ENCODE measurements at regions not wholly inside any gene's neighbourhood (a gene's known extent, or its start where the extent isn't known, plus 50 kb on each side); places are given as distances from the start of the nearest gene placed in this dataset.
"Not testable (repeated sequence)": the region's sequence is repeated elsewhere in the genome, so short reads cannot be mapped to it uniquely, and the experiment has no call there.

DNA sequence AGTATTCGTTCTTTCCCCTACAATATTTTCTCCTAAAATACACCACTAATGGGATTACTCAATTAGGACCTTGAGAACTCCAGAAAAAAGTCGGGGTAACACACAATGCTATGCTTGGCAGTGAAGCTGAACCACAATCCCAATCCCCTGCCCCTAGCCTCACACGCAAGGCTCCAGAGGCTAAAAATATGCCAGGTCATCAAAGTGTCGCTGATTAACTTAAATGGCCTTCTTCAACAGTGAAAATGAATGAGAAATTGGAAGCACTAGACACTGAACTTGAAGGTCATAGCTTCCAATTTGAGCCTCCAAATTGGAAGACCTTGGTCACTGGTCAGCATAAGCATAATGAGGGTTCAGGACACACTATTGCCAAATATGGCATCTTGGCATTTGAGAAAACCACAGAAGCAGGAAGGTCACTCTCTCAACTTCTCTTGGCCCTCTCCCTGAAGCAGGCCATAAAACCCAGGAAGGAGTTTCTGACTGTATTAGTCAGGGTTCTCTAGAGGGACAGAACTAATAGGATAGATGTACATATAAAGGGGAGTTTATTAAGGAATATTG lies 86.0 kb upstream of the SATB2 start:
- Histone ChIP-seq H3K27me3 (no peaks in the 10 kb centered on the region), H3K4me1 (no peaks in the 10 kb centered on the region), H3K4me3 (replicated peaks in 1 of 3) (no peak overlapping the region), H3K9me3 (no peaks in the 10 kb centered on the region), H3K27ac (no peak overlapping the region), H3K36me3 (no peaks in the 10 kb centered on the region)
- WGBS, 2 donors: 79 to 81% methylated on average over 4 of the region's 4 CpGs
- no peak for TF ChIP-seq POLR2A (IDR thresholded peaks at IDR 0.05)
- TF ChIP-seq, protein P1, sequence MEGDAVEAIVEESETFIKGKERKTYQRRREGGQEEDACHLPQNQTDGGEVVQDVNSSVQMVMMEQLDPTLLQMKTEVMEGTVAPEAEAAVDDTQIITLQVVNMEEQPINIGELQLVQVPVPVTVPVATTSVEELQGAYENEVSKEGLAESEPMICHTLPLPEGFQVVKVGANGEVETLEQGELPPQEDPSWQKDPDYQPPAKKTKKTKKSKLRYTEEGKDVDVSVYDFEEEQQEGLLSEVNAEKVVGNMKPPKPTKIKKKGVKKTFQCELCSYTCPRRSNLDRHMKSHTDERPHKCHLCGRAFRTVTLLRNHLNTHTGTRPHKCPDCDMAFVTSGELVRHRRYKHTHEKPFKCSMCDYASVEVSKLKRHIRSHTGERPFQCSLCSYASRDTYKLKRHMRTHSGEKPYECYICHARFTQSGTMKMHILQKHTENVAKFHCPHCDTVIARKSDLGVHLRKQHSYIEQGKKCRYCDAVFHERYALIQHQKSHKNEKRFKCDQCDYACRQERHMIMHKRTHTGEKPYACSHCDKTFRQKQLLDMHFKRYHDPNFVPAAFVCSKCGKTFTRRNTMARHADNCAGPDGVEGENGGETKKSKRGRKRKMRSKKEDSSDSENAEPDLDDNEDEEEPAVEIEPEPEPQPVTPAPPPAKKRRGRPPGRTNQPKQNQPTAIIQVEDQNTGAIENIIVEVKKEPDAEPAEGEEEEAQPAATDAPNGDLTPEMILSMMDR (IDR thresholded peaks at IDR 0.05): no peak
- no peak for DNase-seq
- intact Hi-C loops (cut with DNase I): no loop called here

DNA sequence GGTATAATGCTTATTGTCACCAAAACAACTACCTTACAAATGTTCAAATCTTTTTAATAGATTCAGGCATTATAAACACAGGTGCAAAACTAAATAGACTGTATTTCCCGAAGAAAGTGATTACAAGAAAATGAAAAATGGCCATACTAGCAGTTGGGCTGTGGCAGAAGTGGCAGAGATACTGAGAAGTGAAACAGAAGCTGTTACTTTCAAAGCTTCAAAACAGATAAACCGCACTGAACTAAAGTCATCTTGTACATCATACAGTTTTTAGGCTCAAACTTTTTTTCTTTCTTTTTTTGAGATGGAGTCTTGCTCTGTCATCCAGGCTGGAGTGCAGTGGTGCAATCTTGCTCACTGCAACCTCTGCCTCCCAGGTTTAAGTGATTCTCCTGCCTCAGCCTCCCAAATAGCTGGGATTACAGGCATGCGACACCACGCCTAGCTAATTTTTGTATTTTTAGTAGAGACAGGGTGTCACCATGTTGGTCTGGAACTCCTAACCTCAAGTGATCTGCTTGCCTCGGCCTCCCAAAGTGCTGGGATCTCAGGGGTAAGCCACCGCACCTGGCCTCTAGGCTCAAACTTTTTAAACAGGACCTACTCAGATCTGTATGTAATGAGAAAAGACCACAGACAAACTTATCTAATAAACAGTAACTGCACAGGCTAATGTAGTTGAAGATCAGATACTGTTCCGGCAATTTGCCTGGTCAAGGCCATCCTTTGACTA lies 77.9 kb upstream of the SATB2 start:
- Histone ChIP-seq H3K4me1 (no peaks in the 10 kb centered on the region), H3K27ac (no peak overlapping the region), H3K9me3 (no peaks in the 10 kb centered on the region), H3K36me3 (no peaks in the 10 kb centered on the region), H3K27me3 (no peaks in the 10 kb centered on the region), H3K4me3 (replicated peaks in 1 of 3) (no peak overlapping the region)
- 92 to 94% methylated on average over 7 of the region's 7 CpGs for WGBS, 2 donors
- intact Hi-C loops (cut with DNase I): no loop called here
- no peak for DNase-seq
- TF ChIP-seq, protein P1 (IDR thresholded peaks at IDR 0.05): no peak
- no peak for TF ChIP-seq POLR2A (IDR thresholded peaks at IDR 0.05)

DNA sequence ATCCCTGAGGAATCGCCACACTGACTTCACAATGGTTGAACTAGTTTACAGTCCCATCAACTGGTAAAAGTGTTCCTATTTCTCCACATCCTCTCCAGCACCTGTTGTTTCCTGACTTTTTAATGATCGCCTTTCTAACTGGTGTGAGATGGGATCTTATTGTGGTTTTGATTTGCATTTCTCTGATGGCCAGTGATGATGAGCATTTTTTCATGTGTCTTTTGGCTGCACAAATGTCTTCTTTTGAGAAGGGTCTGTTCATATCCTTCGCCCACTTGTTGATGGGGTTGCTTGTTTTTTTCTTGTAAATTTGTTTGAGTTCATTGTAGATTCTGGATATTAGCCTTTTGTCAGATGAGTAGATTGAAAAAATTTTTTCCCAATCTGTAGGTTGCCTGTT lies 76.1 kb upstream of the SATB2 start:
- DNase-seq; H3K27ac ChIP-seq; H3K36me3 ChIP-seq; H3K4me1 ChIP-seq; H3K4me3 ChIP-seq (replicated peaks in 1 of 3); H3K27me3 ChIP-seq; H3K9me3 ChIP-seq; intact Hi-C loops (cut with DNase I): not testable (repeated sequence)
- WGBS, 2 donors: 91 to 99% methylated on average over 3 of the region's 3 CpGs

DNA sequence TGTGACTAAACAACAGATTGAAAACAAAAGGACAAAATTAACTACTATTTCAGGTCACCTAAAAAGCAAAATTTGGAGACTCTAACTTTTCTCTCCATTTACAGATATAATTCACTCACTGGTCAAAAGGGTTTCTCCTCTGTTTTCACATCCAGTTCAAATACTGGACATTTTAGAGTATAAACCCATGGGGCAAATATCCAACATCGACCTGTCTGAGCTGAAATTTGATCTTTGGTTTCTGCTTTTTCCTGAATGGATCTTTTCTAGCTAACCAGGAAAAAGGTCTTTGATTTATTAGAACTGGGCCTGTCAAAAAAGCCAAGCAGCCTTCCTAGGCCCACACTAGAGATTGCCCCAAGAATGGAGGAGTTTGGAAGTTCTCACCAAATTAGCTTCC lies 69.3 kb upstream of the SATB2 start:
- no peak overlapping the region for H3K4me3 ChIP-seq (replicated peaks in 1 of 3)
- no peaks in the 10 kb centered on the region for H3K36me3 ChIP-seq
- H3K9me3 ChIP-seq: no peaks in the 10 kb centered on the region
- no peaks in the 10 kb centered on the region for H3K27me3 ChIP-seq
- WGBS, 2 donors: 63 to 92% methylated on average over 1 of the region's 1 CpG
- TF ChIP-seq, protein P1 (IDR thresholded peaks at IDR 0.05): no peak
- no peak for TF ChIP-seq POLR2A (IDR thresholded peaks at IDR 0.05)
- intact Hi-C loops (cut with DNase I): no loop called here
- DNase-seq: no peak
- no peak overlapping the region for H3K27ac ChIP-seq
- H3K4me1 ChIP-seq: no peaks in the 10 kb centered on the region

DNA sequence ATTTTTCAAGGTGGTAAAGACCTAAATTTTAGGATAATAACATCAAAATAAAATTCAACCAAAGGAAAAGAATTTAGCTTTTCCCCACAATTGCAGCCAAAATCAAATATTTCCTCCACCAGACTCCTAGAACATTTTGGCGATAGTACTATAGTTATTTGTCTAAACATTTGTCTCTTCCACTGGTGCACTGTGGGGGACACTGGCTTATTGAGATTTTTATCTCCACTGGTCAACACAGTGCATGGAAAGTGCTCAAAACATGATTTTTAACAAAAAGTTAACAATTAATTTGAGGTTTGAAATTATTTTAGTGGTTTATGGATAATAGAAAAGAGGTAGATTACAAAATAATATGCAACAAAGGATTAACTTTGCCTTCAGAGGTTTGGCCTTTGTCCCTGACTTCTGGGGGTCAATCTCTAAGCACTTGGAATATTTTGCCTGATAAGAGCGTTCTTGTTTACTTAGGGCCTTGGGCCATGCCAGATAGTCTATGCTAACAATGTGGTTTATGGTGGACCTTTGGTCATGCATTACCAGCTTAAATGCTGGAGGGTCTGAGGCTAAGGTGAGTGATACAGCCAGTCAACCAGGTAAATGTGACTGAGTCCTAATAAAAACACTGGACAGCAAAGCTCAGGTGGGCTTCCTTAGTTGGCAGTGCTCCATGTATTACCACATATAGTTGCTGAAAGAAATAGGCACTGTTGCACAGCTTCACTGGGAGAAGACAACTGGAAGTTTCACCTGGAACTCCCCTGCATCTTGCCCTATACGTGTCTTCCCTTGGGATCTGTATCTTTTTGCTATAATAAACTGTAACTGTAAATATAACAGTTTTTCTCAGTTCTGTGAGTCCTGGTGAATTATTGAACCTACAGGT lies 67.2 kb upstream of the SATB2 start:
- H3K9me3 ChIP-seq: no peaks in the 10 kb centered on the region
- TF ChIP-seq POLR2A (IDR thresholded peaks at IDR 0.05): no peak
- TF ChIP-seq, protein P1 (IDR thresholded peaks at IDR 0.05): no peak
- no peak overlapping the region for H3K27ac ChIP-seq
- intact Hi-C loops (cut with DNase I): no loop called here
- no peaks in the 10 kb centered on the region for H3K36me3 ChIP-seq
- H3K4me3 ChIP-seq (replicated peaks in 1 of 3): no peak overlapping the region
- H3K4me1 ChIP-seq: no peaks in the 10 kb centered on the region
- no peaks in the 10 kb centered on the region for H3K27me3 ChIP-seq
- DNase-seq: no peak
- WGBS, 2 donors: 69 to 75% methylated on average over 3 of the region's 3 CpGs

Data from thyroid gland (tissue), 4 donors.